ENCODE measurements at regions not wholly inside any gene's neighbourhood (a gene's known extent, or its start where the extent isn't known, plus 50 kb on each side); places are given as distances from the start of the nearest gene placed in this dataset.

GRCh38 chr10:31261511-31262311 is 57.3 kb upstream of the ZEB1 start:
- DNase-seq (ENCODE audit: low read depth in 4 of 4, low spot score in 3 of 4): peak; percentile 18 to 41 (median 36)

- no peak for DNase-seq (ENCODE audit: low read depth in 4 of 4, low spot score in 3 of 4)
These were observed 56.3 kb upstream of the ZEB1 start for GRCh38 chr10:31262672-31263071.

- no peak for DNase-seq (ENCODE audit: low read depth in 4 of 4, low spot score in 3 of 4)
These were observed 55.1 kb upstream of the ZEB1 start for GRCh38 chr10:31263903-31264302.

DNA sequence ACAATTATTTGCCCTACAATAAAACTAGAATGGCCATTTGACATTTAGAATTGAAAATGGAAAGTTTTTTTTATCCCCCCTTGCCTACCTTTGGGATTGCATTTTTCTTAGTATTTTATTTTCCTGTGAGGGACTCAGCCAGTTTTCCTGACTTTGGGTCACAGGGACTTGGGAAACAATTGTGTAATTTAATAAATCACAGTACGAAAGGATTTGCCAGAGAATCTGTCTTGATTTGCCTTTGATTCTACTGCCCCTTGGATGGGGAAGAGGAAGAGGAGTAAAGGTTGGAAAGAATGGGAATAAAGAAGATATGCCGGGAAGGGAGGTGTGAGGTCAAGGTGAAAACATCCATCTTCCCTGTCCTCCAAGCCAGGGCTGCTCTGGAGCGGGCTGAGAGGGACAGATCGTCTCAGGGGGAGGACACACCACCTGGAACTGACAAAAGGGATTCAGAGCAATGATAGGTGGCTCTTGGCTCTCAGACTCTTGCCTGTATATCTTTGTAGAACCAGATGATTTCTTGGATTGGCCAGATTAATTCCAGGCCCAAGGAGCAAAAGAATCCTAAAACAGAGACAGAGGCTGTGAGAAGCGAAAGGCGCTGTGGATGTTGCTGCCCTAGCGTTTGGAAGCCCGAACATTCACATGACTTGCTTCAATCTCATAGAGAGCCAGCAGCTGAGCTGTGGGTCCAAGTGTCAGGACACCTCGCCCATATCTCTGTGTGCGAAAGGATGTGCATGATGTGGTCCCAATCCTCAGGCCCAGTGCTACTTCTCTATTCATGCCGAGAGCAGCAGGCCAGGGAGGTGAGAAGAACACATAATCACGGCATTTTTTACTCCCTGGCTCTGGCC is 50.3 kb upstream of the ZEB1 start:
- no peak for DNase-seq (ENCODE audit: low read depth in 4 of 4, low spot score in 3 of 4)
